HUES6 (cell line): ENCODE measurements at regions not wholly inside any gene's neighbourhood (a gene's known extent, or its start where the extent isn't known, plus 50 kb on each side); places are given as distances from the start of the nearest gene placed in this dataset.

Experiments used
- H3K27ac ChIP-seq: 2 replicates; pipeline ENCODE4 v1.7.0; 2013; ENCODE audit warnings: low read depth, mild to moderate bottlenecking, low read length, inconsistent platforms
- H3K27me3 ChIP-seq: 2 replicates; pipeline ENCODE4 v1.6.1; 2013; ENCODE audit warnings: low read length; ENCODE audit not compliant: control insufficient read depth, insufficient read depth
- H3K36me3 ChIP-seq: 2 replicates; pipeline ENCODE4 v1.6.1; 2013; ENCODE audit warnings: low read length; ENCODE audit not compliant: control insufficient read depth, insufficient read depth
- H3K4me1 ChIP-seq: 2 replicates; pipeline ENCODE4 v1.6.1; 2013; ENCODE audit warnings: low read length; ENCODE audit not compliant: control insufficient read depth, insufficient read depth
- H3K4me3 ChIP-seq: 2 replicates; pipeline ENCODE4 v1.5.1; 2013; ENCODE audit warnings: low read depth, low read length
- H3K9ac ChIP-seq: one replicate; pipeline ENCODE4 v1.6.1; 2013; ENCODE audit warnings: mild to moderate bottlenecking, low read length
- H3K9me3 ChIP-seq: 2 replicates; pipeline ENCODE4 v1.6.1; 2013; ENCODE audit warnings: low read depth, low read length; ENCODE audit not compliant: control insufficient read depth, insufficient read depth

GRCh38 chr1:195789321-195789720, 818.9 kb downstream of the KCNT2 start:
- Histone ChIP-seq H3K27me3 (no peaks in the 10 kb centered on the region), H3K27ac (no peak overlapping the region), H3K9ac (no peak overlapping the region), H3K4me1 (0 out of 2 replicates have a peak, but pooled peaks cover 2% of the 10 kb centered on the region), H3K36me3 (no peaks in the 10 kb centered on the region), H3K4me3 (no peak overlapping the region), H3K9me3 (peaks cover 15% of the 10 kb centered on the region)

DNA sequence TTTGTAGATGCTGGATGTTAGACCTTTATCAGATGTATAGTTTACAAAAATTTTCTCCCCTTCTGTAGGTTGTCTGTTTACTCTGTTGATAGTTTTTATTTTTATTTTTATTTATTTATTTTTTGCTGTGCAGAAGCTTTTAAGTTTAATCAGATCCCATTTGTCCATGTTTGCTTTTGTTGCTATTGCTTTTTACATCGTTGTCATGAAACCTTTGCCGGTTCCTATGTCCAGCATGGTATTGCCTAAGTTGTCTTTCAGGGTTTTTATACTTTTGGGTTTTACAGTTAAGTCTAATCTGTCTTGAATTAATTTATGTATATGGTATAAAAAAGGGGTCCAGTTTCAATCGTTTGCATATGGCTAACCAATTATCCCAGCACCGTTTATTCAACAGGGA, 819.5 kb downstream of the KCNT2 start:
- Histone ChIP-seq H3K9me3 (peaks cover 15% of the 10 kb centered on the region), H3K4me1 (no peaks in the 10 kb centered on the region), H3K36me3 (no peaks in the 10 kb centered on the region), H3K27ac (no peak overlapping the region), H3K27me3 (no peaks in the 10 kb centered on the region), H3K4me3 (no peak overlapping the region), H3K9ac (no peak overlapping the region)

GRCh38 chr1:195785830-195786229, 822.4 kb downstream of the KCNT2 start:
- Histone ChIP-seq H3K4me3 (no peak overlapping the region), H3K9ac (no peak overlapping the region), H3K27ac (no peak overlapping the region), H3K27me3 (no peaks in the 10 kb centered on the region), H3K4me1 (no peaks in the 10 kb centered on the region), H3K36me3 (no peaks in the 10 kb centered on the region), H3K9me3 (peaks cover 5% of the 10 kb centered on the region)

GRCh38 chr1:195773931-195774330, 834.3 kb downstream of the KCNT2 start:
- Histone ChIP-seq H3K4me3 (no peak overlapping the region), H3K9me3 (no peaks in the 10 kb centered on the region), H3K4me1 (no peaks in the 10 kb centered on the region), H3K36me3 (no peaks in the 10 kb centered on the region), H3K9ac (no peak overlapping the region), H3K27ac (no peak overlapping the region), H3K27me3 (no peaks in the 10 kb centered on the region)

- Histone ChIP-seq H3K27ac (no peak overlapping the region), H3K9me3 (no peaks in the 10 kb centered on the region), H3K27me3 (no peaks in the 10 kb centered on the region), H3K36me3 (no peaks in the 10 kb centered on the region), H3K9ac (no peak overlapping the region), H3K4me3 (no peak overlapping the region), H3K4me1 (no peaks in the 10 kb centered on the region)
These were observed 838.8 kb downstream of the KCNT2 start for GRCh38 chr1:195769461-195769860.

DNA sequence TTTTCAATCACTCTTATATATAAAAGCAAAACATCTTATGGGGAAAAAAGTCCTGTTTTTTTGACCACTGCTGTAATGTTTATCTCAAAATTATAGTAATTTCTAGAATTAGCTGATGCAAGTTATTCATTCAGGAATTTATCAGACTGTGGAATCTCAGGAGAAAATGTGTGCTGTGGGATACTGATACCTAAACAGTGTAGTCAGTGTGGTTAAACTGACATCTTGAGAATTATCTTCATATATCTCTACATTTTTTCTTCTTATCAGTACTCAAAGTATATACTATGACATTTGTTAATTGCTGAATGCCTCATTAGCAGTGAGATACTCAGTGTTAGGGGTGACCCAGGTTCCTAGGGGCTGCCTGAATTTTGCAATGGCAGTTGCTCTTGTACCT, 839.3 kb downstream of the KCNT2 start:
- Histone ChIP-seq H3K4me1 (peaks cover under 1% of the 10 kb centered on the region; the same call in 1 of the 2 replicates), H3K36me3 (no peaks in the 10 kb centered on the region), H3K4me3 (no peak overlapping the region), H3K9ac (no peak overlapping the region), H3K27me3 (no peaks in the 10 kb centered on the region), H3K27ac (no peak overlapping the region), H3K9me3 (no peaks in the 10 kb centered on the region)

DNA sequence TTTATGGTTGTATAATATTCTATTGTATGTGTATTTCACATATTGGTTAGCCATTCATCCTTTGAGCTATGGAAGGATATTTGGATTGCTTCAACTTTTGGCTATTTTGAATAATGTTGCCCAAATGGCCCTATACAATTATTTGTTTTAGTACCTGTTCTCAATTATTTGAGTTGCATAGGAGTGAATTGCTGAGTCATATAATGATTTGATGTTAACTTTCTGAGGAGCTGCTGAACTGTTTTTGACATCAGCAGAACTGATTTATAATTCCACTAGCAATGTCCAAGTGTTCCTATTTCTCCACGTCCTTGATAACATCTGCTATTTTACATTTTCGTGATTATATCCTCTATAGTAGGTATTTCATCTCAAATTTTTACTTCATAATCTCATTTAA, 839.9 kb downstream of the KCNT2 start:
- no peaks in the 10 kb centered on the region for H3K27me3 ChIP-seq
- no peak overlapping the region for H3K27ac ChIP-seq
- no peak overlapping the region for H3K9ac ChIP-seq
- H3K4me3 ChIP-seq, result no peak overlapping the region
- no peaks in the 10 kb centered on the region for H3K9me3 ChIP-seq
- H3K36me3 ChIP-seq, result no peaks in the 10 kb centered on the region
- H3K4me1 ChIP-seq, result peaks cover 4% of the 10 kb centered on the region; the same call in 1 of the 2 replicates

DNA sequence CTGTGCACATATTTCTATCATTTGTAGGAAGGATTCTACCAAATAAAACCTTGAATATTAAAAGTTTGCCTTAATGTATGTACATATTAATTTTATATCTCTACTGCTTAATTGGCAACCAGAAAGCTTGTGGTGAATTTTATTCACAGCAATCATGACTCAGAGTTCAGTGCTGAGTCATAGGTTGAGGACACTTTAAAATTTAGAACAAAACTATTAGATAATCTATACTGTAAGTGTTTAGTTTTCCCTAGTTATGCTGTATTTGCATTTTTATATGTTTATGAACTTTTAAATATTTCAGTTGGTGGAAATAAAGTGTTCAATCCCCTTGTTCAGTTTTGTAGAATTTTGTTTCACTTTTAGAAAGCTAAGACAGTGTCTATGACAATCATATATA, 841.5 kb downstream of the KCNT2 start:
- Histone ChIP-seq H3K9me3 (no peaks in the 10 kb centered on the region), H3K27me3 (no peaks in the 10 kb centered on the region), H3K4me1 (peaks cover 7% of the 10 kb centered on the region; the same call in 1 of the 2 replicates), H3K9ac (no peak overlapping the region), H3K36me3 (no peaks in the 10 kb centered on the region), H3K4me3 (no peak overlapping the region), H3K27ac (no peak overlapping the region)

DNA sequence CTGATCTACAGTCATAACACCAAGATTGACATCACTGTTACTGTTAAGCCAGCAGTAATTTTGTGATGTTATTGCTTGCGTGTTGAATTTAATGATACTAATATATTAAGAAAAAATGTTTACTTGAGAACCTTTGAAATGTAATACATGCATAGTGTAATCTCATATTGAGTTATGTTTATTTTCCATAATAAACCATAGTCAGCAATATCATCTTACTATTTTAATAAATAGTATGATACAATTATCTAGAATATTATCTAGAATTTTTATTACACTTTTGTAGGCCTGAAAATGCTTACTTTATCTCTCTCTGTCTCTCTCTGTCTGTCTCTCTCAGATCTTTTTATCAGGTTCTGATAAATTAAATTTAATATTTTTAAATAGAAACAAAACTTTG, 843.1 kb downstream of the KCNT2 start:
- Histone ChIP-seq H3K9me3 (no peaks in the 10 kb centered on the region), H3K36me3 (no peaks in the 10 kb centered on the region), H3K27ac (no peak overlapping the region), H3K27me3 (no peaks in the 10 kb centered on the region), H3K4me3 (no peak overlapping the region), H3K4me1 (peaks cover 7% of the 10 kb centered on the region; the same call in 1 of the 2 replicates), H3K9ac (no peak overlapping the region)

GRCh38 chr1:195763907-195764374, 844.3 kb downstream of the KCNT2 start:
- Histone ChIP-seq H3K9me3 (no peaks in the 10 kb centered on the region), H3K27me3 (no peaks in the 10 kb centered on the region), H3K36me3 (no peaks in the 10 kb centered on the region), H3K4me1 (peaks cover 7% of the 10 kb centered on the region; the same call in 1 of the 2 replicates), H3K4me3 (no peak overlapping the region), H3K27ac (no peak overlapping the region), H3K9ac (no peak overlapping the region)

DNA sequence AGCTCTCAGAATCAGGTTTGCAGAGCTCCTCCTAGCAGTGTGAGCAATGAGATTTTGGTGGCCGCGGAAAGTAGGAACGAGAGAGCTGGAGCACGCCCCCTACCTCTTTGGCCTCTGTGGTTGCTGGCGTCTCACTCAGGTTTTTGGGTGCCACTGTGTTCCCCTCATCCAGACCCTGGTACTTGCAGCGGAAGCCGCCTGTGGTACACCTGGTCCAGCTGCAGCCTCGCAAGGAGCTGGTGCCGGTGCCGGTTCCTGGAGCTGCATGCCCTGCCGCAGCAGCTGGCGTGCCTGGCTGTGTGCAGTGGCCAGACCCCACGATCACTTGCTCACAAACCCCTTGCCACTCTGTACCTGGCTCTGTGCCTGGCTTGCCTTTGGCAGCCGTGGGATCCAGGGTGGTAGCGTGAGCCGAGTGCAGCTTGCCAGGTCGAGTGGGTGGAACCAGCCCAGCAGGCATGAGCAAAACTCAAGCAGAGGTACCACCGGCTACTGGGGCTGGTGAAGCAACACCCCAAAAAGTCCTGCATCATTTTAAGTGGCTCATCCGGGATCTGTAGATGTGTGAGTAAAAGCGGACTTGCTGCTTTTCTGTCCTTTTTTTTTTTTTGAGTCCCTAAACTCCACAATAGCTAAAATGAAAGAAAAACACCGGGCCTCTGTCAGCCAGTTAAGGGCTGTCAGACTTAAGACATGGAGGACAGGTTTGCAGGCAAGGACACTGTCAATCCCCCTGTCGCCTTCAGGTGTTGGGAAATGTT, 844.9 kb downstream of the KCNT2 start:
- peaks cover 7% of the 10 kb centered on the region; the same call in 1 of the 2 replicates for H3K4me1 ChIP-seq
- no peaks in the 10 kb centered on the region for H3K27me3 ChIP-seq
- no peaks in the 10 kb centered on the region for H3K9me3 ChIP-seq
- H3K27ac ChIP-seq, result no peak overlapping the region
- no peak overlapping the region for H3K4me3 ChIP-seq
- no peak overlapping the region for H3K9ac ChIP-seq
- no peaks in the 10 kb centered on the region for H3K36me3 ChIP-seq
